DMS 273 treated with DMSO at 0.1 percent for 48 hours (cell line): ENCODE measurements at regions not wholly inside any gene's neighbourhood (a gene's known extent, or its start where the extent isn't known, plus 50 kb on each side); places are given as distances from the start of the nearest gene placed in this dataset.
"Not testable (repeated sequence)": the region's sequence is repeated elsewhere in the genome, so short reads cannot be mapped to it uniquely, and the experiment has no call there.

Source experiments
- DNase-seq: peaks from one replicate; lab custom pipeline; 2025; lab: John Stamatoyannopoulos, UW

- not testable (repeated sequence) for DNase-seq
Observed at GRCh38 chr2:138315619-138316018, 186.0 kb upstream of the SPOPL start.

GRCh38 chr2:138319616-138320015, 182.0 kb upstream of the SPOPL start:
- no peak for DNase-seq

GRCh38 chr2:138321458-138321857, 180.1 kb upstream of the SPOPL start:
- no peak for DNase-seq

- no peak for DNase-seq
Observed at GRCh38 chr2:138323382-138324067, 178.0 kb upstream of the SPOPL start.

- no peak for DNase-seq
Observed at GRCh38 chr2:138324068-138324771, 177.3 kb upstream of the SPOPL start.

GRCh38 chr2:138327967-138328366, 173.6 kb upstream of the SPOPL start:
- no peak for DNase-seq

GRCh38 chr2:138329162-138329561, 172.4 kb upstream of the SPOPL start:
- DNase-seq = no peak

- DNase-seq = no peak
Observed at GRCh38 chr2:138329591-138329990, 172.0 kb upstream of the SPOPL start.

GRCh38 chr2:138333121-138333520, 168.4 kb upstream of the SPOPL start:
- DNase-seq = no peak

- DNase-seq = no peak
Observed at GRCh38 chr2:138333677-138334076, 167.9 kb upstream of the SPOPL start.

- DNase-seq = no peak
Observed at GRCh38 chr2:138334323-138334722, 167.2 kb upstream of the SPOPL start.

- no peak for DNase-seq
Observed at GRCh38 chr2:138335036-138335435, 166.5 kb upstream of the SPOPL start.

GRCh38 chr2:138336146-138336545, 165.4 kb upstream of the SPOPL start:
- DNase-seq = no peak

GRCh38 chr2:138355244-138355643, 146.3 kb upstream of the SPOPL start:
- no peak for DNase-seq

GRCh38 chr2:138356178-138356577, 145.4 kb upstream of the SPOPL start:
- DNase-seq = no peak

- no peak for DNase-seq
Observed at GRCh38 chr2:138359532-138359931, 142.0 kb upstream of the SPOPL start.

- DNase-seq = no peak
Observed at GRCh38 chr2:138364554-138365162, 136.9 kb upstream of the SPOPL start.

GRCh38 chr2:138365581-138365980, 136.0 kb upstream of the SPOPL start:
- DNase-seq = no peak

- no peak for DNase-seq
Observed at GRCh38 chr2:138369856-138370255, 131.7 kb upstream of the SPOPL start.

GRCh38 chr2:138373993-138374408, 127.6 kb upstream of the SPOPL start:
- peak; percentile 20 for DNase-seq

- DNase-seq = no peak
Observed at GRCh38 chr2:138381373-138381772, 120.2 kb upstream of the SPOPL start.

- DNase-seq = no peak
Observed at GRCh38 chr2:138382672-138383071, 118.9 kb upstream of the SPOPL start.

- not testable (repeated sequence) for DNase-seq
Observed at GRCh38 chr2:138386191-138386590, 115.4 kb upstream of the SPOPL start.
